OCI-LY3 (cell line): ENCODE measurements at regions not wholly inside any gene's neighbourhood (a gene's known extent, or its start where the extent isn't known, plus 50 kb on each side); places are given as distances from the start of the nearest gene placed in this dataset.

ENCODE experiments used
- EZH2phosphoT487 ChIP-seq: fragments of 200-600 bp; shearing (Covaris generic); IDR thresholded peaks from 2 replicates; pipeline ENCODE4 v1.6.1; 2018; ENCODE audit warnings: antibody characterized with exemption, mixed run types, low read depth
- TF ChIP-seq, protein P1 (sequence below): fragments of 200-600, 300-600 bp; sonication (generic); IDR thresholded peaks from 2 replicates; pipeline ENCODE4 v1.5.1; 2014; ENCODE audit warnings: antibody characterized with exemption, low read length, low read depth

DNA sequence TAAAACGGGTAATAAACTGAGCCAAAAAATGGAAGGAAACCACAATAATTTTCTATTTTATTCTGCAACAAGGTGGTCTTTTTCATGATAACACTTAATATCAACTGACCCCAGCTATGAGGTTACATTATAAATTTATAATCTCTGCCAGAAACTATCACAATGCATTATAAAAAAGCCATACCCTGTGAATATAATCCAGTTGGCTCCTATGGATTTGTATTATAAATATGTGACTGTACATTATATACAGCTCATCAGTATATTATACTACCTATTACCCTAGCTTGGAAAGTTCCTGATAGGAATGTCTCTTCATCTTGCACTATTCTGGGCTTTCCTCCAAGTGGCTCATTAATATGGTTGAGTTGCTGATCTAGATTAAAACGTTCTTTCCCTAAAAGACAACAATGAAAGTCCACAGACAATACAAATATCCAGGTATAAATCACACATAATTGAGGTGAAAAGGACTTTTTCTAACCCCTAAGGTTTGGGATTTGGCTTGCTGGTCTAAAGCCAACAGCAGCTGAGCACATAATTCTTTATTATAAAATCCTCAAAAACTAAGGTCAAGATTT is 487.7 kb downstream of the TTLL7 start:
- TF ChIP-seq, protein P1, sequence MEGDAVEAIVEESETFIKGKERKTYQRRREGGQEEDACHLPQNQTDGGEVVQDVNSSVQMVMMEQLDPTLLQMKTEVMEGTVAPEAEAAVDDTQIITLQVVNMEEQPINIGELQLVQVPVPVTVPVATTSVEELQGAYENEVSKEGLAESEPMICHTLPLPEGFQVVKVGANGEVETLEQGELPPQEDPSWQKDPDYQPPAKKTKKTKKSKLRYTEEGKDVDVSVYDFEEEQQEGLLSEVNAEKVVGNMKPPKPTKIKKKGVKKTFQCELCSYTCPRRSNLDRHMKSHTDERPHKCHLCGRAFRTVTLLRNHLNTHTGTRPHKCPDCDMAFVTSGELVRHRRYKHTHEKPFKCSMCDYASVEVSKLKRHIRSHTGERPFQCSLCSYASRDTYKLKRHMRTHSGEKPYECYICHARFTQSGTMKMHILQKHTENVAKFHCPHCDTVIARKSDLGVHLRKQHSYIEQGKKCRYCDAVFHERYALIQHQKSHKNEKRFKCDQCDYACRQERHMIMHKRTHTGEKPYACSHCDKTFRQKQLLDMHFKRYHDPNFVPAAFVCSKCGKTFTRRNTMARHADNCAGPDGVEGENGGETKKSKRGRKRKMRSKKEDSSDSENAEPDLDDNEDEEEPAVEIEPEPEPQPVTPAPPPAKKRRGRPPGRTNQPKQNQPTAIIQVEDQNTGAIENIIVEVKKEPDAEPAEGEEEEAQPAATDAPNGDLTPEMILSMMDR: no peak
- TF ChIP-seq EZH2phosphoT487: no peak
